Activated T-cell treated with anti-CD3 and anti-CD28 coated beads, Interleukin-2, amount 50 U/mL, for 4 hours (primary cell): ENCODE measurements at regions not wholly inside any gene's neighbourhood (a gene's known extent, or its start where the extent isn't known, plus 50 kb on each side); places are given as distances from the start of the nearest gene placed in this dataset.
"Not testable (repeated sequence)": the region's sequence is repeated elsewhere in the genome, so short reads cannot be mapped to it uniquely, and the experiment has no call there.

Experiments used
- ATAC-seq, 2 donors: fragments of 200-7000 bp; cut with Tn5 transposase; one replicate each; pipeline ENCODE4 v1.10.0; 2021
- DNase-seq: peaks from one replicate; pipeline ENCODE4 v3.0.0-alpha.2; 2020
- H3K27me3 Mint-ChIP-seq: one replicate; pipeline ENCODE4 v1.8.0; 2021; ENCODE audit warnings: low read depth, mixed read lengths
- H3K36me3 Mint-ChIP-seq: one replicate; pipeline ENCODE4 v1.8.0; 2022; ENCODE audit warnings: mixed read lengths; ENCODE audit not compliant: insufficient read depth
- H3K4me1 Mint-ChIP-seq: one replicate; pipeline ENCODE4 v1.8.0; 2021; ENCODE audit warnings: low read depth, mixed read lengths
- H3K4me3 Mint-ChIP-seq: one replicate; pipeline ENCODE4 v1.8.0; 2021; ENCODE audit warnings: mild to moderate bottlenecking, moderate library complexity, mixed read lengths
- H3K9me3 Mint-ChIP-seq: one replicate; pipeline ENCODE4 v1.8.0; 2021; ENCODE audit warnings: mixed read lengths

DNA sequence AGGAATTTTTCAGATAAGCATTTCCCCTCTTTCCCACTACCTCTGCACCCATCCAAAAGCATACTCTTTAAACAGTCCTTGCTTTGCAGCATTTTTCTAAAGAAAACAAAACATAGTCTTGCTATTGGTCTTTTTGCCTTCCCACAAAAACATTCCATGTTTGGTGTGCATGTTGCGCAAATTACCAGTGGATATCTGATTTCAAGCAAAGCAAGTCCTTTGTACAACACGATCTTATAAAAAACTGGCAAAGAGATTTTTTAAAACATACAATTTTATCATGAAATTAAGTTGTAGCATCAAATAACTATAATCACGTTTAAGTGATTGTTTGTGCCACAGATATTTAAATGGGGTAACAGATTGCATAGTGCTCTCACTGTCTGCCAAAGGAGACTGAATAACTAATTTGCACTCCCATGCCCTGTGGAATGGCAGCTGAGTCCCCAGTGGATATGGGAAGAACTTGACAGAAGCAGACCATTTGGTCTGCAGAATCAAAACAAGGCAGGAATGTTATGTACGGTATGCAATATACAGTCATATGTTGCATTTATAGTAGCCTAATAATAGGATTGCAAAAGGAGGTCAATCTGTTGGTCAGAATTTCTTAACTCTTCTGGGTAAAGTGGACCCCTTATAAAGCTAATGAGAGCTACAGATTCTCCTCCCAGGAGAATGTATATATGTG, 285.7 kb downstream of the TBC1D4 start:
- Mint-ChIP-seq H3K4me1 (no peaks in the 10 kb centered on the region), H3K9me3 (no peaks in the 10 kb centered on the region), H3K4me3 (no peak overlapping the region), H3K36me3 (no peaks in the 10 kb centered on the region), H3K27me3 (peaks cover 17% of the 10 kb centered on the region)
- DNase-seq (no peak), ATAC-seq (no peak)

DNA sequence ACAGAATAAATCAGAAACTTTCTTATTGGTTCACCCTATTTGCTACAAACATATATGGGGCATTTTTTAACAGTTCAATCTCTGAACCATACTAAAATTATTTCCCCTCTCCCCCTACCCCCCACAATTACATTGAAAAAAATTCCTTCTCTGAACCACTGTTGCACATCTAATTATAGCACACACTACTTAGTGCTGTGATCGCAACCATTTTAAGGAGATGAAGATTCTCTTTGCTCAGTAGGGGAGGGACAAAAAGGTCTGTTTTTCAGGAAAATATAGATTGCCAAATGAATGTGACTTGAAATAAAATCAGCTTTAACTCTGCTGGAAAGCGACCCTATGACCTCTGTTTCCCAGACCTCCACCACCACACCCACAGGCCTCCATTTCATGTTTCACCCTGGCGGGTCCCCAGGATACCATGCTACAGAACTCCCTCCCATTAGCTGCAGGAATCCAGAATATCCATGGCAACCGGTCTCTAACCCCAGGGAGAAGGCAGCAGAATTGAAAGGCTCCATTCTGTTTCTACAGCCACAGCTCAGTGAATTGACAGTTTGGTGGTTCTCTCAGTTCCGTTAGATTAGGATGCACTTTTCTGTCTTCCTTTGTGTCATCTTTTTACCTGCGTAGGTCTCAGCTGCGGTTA, 286.3 kb downstream of the TBC1D4 start:
- DNase-seq (no peak), ATAC-seq (no peak)
- no peaks in the 10 kb centered on the region for H3K36me3 Mint-ChIP-seq
- H3K4me1 Mint-ChIP-seq: no peaks in the 10 kb centered on the region
- H3K4me3 Mint-ChIP-seq: no peak overlapping the region
- peaks cover 12% of the 10 kb centered on the region for H3K27me3 Mint-ChIP-seq
- H3K9me3 Mint-ChIP-seq: no peaks in the 10 kb centered on the region

DNA sequence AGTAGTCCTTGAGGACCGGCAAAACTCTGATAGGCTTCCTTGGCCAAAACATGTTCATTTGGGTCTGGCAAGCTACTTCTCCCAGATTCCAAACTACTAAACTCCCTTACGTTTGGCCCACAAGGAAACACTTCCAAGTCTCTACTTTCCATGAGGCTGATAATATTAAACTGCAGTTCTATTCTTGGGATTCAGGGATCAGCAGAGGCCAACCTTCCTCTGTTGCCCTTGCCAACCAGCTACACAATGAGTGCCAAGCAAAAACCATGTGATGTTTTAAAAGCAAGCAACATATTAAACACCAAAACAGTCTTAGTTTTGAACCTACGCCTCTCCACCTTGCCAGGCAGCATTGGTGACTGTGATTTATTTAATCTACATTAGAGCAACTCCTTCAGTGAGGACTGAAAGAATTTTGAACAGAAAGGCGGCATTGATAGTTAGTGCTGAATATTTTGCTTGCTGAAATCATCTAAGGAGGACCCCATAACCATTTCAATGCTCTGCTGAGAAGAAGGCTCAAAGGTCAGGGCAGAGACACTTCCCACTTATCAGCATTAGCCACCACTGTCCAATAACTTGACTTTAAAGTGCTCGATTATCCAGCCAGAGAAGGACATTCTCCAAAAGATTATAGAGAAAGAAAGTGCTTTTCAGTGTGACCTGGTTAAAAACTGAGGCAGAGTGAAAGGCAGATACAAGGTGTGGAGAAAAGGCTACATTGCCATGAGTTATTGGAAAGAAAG, 287.1 kb downstream of the TBC1D4 start:
- DNase-seq (no peak), ATAC-seq (no peak)
- H3K9me3 Mint-ChIP-seq: no peaks in the 10 kb centered on the region
- H3K4me3 Mint-ChIP-seq: no peak overlapping the region
- peaks cover 12% of the 10 kb centered on the region for H3K27me3 Mint-ChIP-seq
- no peaks in the 10 kb centered on the region for H3K36me3 Mint-ChIP-seq
- H3K4me1 Mint-ChIP-seq: no peaks in the 10 kb centered on the region

DNA sequence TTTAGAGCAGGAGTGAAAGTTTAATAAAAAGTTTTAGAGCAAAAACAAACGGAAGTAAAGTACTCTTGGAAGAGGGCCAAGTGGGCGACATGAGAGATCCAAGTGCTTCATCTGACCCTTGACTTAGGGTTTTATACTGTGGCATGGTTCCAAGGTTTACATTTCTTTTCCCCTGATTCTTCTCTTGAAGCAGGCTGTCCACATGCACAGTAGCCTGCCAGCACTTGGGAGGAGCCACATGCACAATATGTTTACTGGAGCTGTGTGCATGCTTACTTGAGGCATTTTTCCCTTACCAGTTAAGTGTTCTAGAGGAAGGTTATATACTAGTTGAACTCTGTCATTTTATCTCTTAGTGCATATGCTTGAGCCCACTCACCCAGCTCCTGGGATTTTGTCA, 295.6 kb downstream of the TBC1D4 start:
- H3K4me1 Mint-ChIP-seq: no peaks in the 10 kb centered on the region

DNA sequence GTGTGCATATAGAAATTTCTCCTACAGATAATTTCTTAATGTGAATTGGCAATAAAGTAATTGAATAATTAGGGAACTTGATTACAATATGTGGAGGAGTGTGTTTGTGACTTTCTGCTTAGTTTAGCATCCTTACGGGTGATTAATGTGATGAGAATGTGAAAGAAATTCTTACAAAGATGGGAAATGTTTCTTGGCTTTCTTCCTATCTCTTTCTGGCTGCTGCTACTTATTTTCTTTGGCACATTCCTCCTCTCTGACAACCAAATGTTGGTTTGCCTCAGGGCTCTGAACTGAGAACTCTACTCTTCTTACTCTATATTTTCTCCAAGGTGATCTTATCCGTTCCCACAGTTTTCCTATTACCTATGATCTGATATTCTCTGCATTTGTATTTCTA, 300.1 kb downstream of the TBC1D4 start:
- Mint-ChIP-seq H3K9me3 (peaks cover 21% of the 10 kb centered on the region), H3K4me3 (no peak overlapping the region), H3K27me3 (peaks cover 18% of the 10 kb centered on the region), H3K4me1 (no peaks in the 10 kb centered on the region), H3K36me3 (peaks cover 2% of the 10 kb centered on the region)
- DNase-seq (no peak), ATAC-seq (no peak)

More for the DNA sequence above, 295.6 kb downstream of the TBC1D4 start:
- Mint-ChIP-seq H3K9me3 (peaks cover 21% of the 10 kb centered on the region), H3K27me3 (peaks cover 17% of the 10 kb centered on the region), H3K4me3 (no peak overlapping the region), H3K36me3 (peaks cover 2% of the 10 kb centered on the region)
- DNase-seq (no peak), ATAC-seq (no peak)

DNA sequence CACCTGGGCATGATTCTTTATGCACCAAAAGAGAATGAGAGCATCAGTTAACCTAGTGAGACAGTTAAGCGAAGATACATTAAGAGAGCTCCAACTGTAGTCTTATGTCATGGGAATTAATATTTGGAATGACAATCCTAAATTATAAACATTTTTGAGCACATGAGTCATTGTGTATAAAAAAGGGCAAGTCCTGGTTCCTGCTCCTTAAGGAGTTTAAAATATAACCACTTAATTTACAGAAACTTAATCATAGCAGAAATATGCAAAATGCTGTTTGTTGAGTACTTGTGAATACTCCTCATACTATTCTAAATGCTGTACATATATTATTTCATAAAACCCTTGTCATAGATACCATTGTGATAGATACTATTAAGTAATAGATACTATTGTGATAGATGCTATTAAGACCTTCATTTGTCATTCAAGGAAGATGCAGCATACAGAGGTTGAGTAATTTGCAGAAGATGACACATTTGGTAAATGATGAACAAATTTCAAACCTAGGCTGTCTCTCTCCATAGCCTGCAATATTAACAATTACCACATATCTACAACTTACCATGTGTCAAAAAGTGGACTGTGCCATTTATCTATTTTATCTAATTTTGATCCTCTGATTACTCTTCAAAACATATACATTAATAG, 301.0 kb downstream of the TBC1D4 start:
- peaks cover 2% of the 10 kb centered on the region for H3K36me3 Mint-ChIP-seq
- no peak for DNase-seq
- peaks cover 21% of the 10 kb centered on the region for H3K9me3 Mint-ChIP-seq
- no peak for ATAC-seq
- H3K27me3 Mint-ChIP-seq: peaks cover 19% of the 10 kb centered on the region
- no peak overlapping the region for H3K4me3 Mint-ChIP-seq
- H3K4me1 Mint-ChIP-seq: no peaks in the 10 kb centered on the region

DNA sequence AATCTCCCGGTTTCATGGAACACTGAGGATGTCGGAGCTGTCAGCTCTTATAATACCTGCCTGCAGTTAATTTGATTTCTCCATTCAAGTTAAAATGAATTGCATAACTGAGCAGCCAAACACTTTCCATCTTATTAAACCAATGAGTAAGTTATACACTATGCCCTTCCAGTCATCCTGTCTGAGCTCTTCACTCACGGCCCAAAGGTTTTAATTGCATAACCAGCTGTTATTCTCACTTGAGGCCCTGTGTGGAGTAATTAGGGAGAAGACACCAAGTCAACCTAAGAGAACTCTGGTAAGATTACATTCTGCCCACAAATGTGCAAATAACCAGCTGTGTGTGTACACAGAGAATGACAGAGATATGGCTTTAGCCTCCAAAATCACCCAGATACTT, 303.5 kb downstream of the TBC1D4 start:
- no peak for DNase-seq
- Mint-ChIP-seq H3K4me1 (no peaks in the 10 kb centered on the region), H3K9me3 (peaks cover 10% of the 10 kb centered on the region), H3K4me3 (no peak overlapping the region), H3K27me3 (peaks cover 9% of the 10 kb centered on the region), H3K36me3 (no peaks in the 10 kb centered on the region)
- no peak for ATAC-seq

DNA sequence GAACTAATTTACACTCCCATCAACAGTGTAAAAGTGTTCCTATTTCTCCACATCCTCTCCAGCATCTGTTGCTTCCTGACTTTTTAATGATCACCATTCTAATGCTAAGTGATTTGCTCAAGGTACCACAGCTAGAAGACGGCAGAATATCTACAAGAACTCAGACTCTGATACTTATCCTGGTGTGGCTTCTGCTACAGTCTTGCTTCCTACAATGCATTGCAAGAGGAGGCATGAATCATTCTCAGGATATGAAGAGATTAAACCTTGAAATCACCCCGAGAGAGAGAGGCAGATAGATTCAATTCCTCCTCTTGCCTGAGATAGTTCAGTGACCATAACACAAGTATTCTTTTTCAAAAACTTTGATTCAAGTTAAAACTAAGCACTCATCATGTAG, 306.4 kb downstream of the TBC1D4 start:
- no peak for ATAC-seq
- DNase-seq: no peak
- Mint-ChIP-seq H3K9me3 (no peaks in the 10 kb centered on the region), H3K27me3 (peaks cover 9% of the 10 kb centered on the region), H3K4me3 (no peak overlapping the region), H3K36me3 (no peaks in the 10 kb centered on the region), H3K4me1 (no peaks in the 10 kb centered on the region)

DNA sequence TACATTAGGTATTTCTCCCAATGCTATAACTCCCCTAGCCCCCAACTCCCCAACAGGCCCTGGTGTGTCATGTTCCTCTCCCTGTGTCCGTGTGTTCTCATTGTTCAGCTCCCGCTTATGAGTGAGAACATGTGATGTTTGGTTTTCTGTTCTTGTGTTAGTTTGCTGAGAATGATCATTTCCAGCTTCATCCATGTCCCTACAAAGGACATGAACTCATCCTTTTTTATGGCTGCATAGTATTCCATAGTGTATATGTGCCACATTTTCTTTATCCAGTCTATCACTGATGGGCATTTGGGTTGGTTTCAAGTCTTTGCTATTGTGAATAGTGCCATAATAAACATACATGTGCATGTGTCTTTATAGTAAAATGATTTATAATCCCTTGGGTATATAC, 306.9 kb downstream of the TBC1D4 start:
- not testable (repeated sequence) for DNase-seq, H3K4me1 Mint-ChIP-seq, H3K4me3 Mint-ChIP-seq, H3K36me3 Mint-ChIP-seq, ATAC-seq, H3K9me3 Mint-ChIP-seq, H3K27me3 Mint-ChIP-seq

DNA sequence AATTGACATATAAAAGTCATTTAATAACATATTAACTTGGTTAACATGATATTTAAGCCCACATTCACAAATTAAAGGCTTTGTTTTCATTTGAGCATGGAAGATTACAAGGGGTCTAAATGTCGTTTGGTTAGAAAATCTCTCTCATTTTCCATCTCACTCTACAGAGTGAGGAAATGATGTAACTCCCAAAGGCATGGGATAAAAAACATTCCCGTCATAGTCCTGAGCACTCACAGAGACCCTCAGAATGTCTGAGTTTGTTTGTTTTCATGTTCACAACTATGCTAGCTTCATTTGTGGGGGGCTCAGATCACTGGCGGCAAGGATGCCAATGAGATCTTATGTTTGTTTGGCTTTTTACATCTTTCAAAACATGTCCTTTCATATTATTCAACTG, 307.5 kb downstream of the TBC1D4 start:
- ATAC-seq: no peak
- Mint-ChIP-seq H3K9me3 (no peaks in the 10 kb centered on the region), H3K27me3 (peaks cover 9% of the 10 kb centered on the region), H3K36me3 (no peaks in the 10 kb centered on the region), H3K4me1 (no peaks in the 10 kb centered on the region), H3K4me3 (no peak overlapping the region)
- DNase-seq: no peak

DNA sequence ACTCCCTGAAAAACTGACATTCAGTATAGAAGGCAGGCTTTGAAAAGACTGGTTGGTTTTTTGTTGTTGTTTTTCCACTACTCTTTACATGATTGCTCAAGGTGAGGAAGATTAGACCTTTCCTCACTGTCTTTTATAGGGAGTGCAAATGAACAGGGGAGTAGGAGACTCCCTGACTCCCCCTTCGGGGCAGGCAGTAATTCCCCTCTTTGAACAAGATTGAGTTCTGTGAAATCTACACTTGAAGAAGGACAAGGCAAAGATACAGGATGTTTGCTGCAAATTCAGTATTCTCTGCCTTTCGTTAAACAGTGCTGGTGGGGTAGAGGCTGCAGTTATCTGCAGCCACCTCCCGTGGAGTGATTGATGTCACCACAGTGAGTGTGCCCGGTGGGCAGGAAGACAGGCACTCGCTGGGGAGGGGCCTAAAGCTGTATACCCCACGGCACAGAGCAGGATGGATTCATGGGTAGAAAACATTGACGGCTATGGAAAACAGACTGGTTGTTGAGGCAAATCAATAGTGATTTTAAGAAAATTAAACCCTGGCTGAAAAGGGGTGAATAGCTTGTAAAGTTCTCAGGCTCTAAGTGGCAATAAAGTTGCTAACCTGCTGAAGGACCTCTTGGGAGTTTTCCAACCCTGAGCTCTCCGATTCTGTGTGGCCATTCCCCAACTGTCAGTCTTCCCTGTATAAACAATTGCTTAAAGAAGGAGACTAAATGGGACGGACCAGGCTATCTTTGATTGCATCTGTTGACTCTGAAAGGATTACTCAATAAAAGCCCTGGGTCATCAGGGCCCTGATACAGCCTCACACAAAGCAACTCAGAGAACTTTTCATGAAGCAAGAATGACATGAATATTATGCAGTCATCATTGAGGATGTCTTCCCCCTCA, 308.3 kb downstream of the TBC1D4 start:
- Mint-ChIP-seq H3K4me3 (no peak overlapping the region), H3K4me1 (no peaks in the 10 kb centered on the region), H3K9me3 (no peaks in the 10 kb centered on the region), H3K27me3 (peaks cover 8% of the 10 kb centered on the region), H3K36me3 (no peaks in the 10 kb centered on the region)
- ATAC-seq (no peak), DNase-seq (no peak)

DNA sequence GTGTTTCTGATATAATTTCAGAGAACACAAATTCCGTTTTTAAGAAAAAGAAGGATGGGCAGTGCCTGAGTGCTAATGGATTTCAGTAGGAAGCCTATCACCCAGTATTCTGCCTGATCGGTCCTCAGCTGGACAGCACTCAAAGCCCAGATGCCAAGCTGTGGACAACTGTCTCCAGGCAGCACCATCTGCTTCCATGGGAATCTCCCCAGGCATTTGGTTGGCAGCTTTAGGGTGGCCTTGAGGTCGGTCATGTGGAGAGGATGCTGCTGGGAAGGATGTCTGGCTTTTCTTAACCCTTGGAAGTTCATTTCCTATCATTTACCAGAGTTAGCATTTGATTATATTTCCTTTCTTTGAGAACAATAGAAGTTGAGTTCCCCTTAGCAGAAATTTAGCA, 311.7 kb downstream of the TBC1D4 start:
- Mint-ChIP-seq H3K9me3 (no peaks in the 10 kb centered on the region), H3K4me3 (no peak overlapping the region), H3K4me1 (no peaks in the 10 kb centered on the region), H3K36me3 (no peaks in the 10 kb centered on the region), H3K27me3 (peaks cover 2% of the 10 kb centered on the region)
- ATAC-seq (no peak), DNase-seq (no peak)

DNA sequence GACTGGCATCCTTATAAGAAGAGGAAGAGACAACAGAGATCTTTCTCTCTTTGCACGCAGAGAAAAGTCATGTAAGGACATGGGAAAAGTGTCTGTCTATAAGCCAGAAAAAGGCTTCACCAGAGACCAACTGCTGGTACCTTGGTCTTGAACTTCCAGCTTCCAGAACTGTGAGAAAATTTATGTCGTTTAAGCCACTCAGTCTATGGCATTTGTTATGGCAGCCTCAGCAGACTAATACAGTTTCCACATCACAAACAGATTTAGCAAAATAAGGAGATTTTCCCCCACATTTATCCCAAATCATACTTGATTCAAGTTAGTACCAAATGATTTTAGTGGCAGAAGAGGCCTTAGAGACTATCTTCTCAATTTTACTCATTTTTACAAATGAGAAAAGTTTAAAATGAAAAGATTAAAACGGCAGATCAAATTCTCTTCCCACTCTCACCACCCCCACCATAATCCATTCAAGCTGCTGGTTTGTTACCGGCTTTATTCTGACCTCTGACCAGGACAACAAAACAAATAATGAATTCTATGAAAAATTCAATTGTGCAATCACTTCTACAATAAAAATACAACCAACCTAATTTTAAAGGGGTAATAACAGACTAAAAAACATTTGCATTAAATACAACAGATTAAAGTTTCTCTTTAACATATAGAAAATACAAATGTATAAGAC, 316.3 kb downstream of the TBC1D4 start:
- Mint-ChIP-seq H3K27me3 (no peaks in the 10 kb centered on the region), H3K4me1 (no peaks in the 10 kb centered on the region), H3K4me3 (no peak overlapping the region), H3K9me3 (no peaks in the 10 kb centered on the region), H3K36me3 (no peaks in the 10 kb centered on the region)
- DNase-seq (no peak), ATAC-seq (no peak)
